H1 (cell line): ENCODE measurements at regions not wholly inside any gene's neighbourhood (a gene's known extent, or its start where the extent isn't known, plus 50 kb on each side); places are given as distances from the start of the nearest gene placed in this dataset.

ENCODE experiments used
- CTCF ChIA-PET: fragments of 300-600 bp; sonication (Branson Sonifier 250); formaldehyde crosslinking; loops from one replicate; lab custom pipeline; 2021; ENCODE audit not compliant: partially characterized antibody; lab: Charles Lee
- POLR2A ChIA-PET: fragments of 300-600 bp; sonication (Branson Sonifier 250); formaldehyde crosslinking; loops from one replicate; lab custom pipeline; 2021; ENCODE audit warnings: inconsistent platforms; ENCODE audit not compliant: partially characterized antibody; lab: Charles Lee
- DNase-seq, 2 experiments: peaks; one replicate each; pipeline versions ENCODE4 v3.0.0 to v3.0.0-alpha.2; 2010 to 2022; ENCODE audit warnings: low spot score in 2 of 2, low read depth in 1 of 2, mixed read lengths in 1 of 2
- FAIRE-seq: peaks from 2 replicates; lab custom pipeline; 2011; peaks lifted over from hg19 to GRCh38; lab: Jason Lieb, UNC
- H2AFZ ChIP-seq: 2 replicates; pipeline ENCODE4 v1.8.1; 2012; ENCODE audit warnings: low read length, inconsistent platforms
- H2AK5ac ChIP-seq: 2 replicates; pipeline ENCODE4 v1.6.1; 2013; ENCODE audit warnings: low read depth, low read length
- H2BK120ac ChIP-seq: replicated peaks from 2 replicates; pipeline ENCODE3; 2013; ENCODE audit warnings: low read depth, low read length, inconsistent platforms
- H2BK12ac ChIP-seq: 2 replicates; pipeline ENCODE4 v1.6.1; 2013; ENCODE audit warnings: low read depth, low read length
- H2BK15ac ChIP-seq: 2 replicates; pipeline ENCODE4 v1.6.1; 2013; ENCODE audit warnings: low read length
- H2BK20ac ChIP-seq: 2 replicates; pipeline ENCODE4 v1.6.1; 2013; ENCODE audit warnings: low read length
- H2BK5ac ChIP-seq: 2 replicates; pipeline ENCODE4 v1.6.1; 2013; ENCODE audit warnings: low read depth, low read length
- H3K14ac ChIP-seq: 2 replicates; pipeline ENCODE4 v1.6.1; 2013; ENCODE audit warnings: inconsistent platforms; ENCODE audit not compliant: insufficient read length
- H3K18ac ChIP-seq: 2 replicates; pipeline ENCODE4 v1.6.1; 2013; ENCODE audit warnings: low read length; ENCODE audit errors: extremely low read depth
- H3K23ac ChIP-seq: 2 replicates; pipeline ENCODE4 v1.6.1; 2013; ENCODE audit warnings: inconsistent platforms; ENCODE audit not compliant: insufficient read length
- H3K23me2 ChIP-seq: 2 replicates; pipeline ENCODE4 v1.6.1; 2013; ENCODE audit warnings: low read depth, low read length
- H3K27ac ChIP-seq: 2 replicates; pipeline ENCODE4 v1.6.1; 2011; ENCODE audit warnings: low read depth, low read length, inconsistent platforms
- H3K27me3 ChIP-seq, 4 experiments: replicated peaks in 1 of 4; 1 replicate in 1 of 4; 2 replicates in 3 of 4; pipeline versions ENCODE4 v1.6.1 to v1.8.1; 2011 to 2013; ENCODE audit warnings: low read length in 3 of 4, mild to moderate bottlenecking in 3 of 4, inconsistent platforms in 2 of 4, mixed read lengths in 2 of 4, moderate library complexity in 1 of 4; ENCODE audit not compliant: control insufficient read depth in 3 of 4, insufficient read depth in 3 of 4; ENCODE audit errors: extremely low read depth in 1 of 4
- H3K36me3 ChIP-seq, 4 experiments: 2 replicates each; pipeline versions ENCODE4 v1.6.1 to v1.8.1; 2011 to 2013; ENCODE audit warnings: mild to moderate bottlenecking in 4 of 4, low read length in 3 of 4, moderate library complexity in 2 of 4, control low read depth in 1 of 4, inconsistent platforms in 1 of 4; ENCODE audit not compliant: insufficient read depth in 4 of 4, control insufficient read depth in 2 of 4
- H3K4ac ChIP-seq: replicated peaks from 2 replicates; pipeline ENCODE3; 2013; ENCODE audit warnings: low read length, low read depth, mixed read lengths, inconsistent platforms; ENCODE audit not compliant: insufficient read length
- H3K4me1 ChIP-seq, 4 experiments: replicated peaks in 1 of 4; 1 replicate in 1 of 4; 2 replicates in 3 of 4; pipeline versions ENCODE4 v1.6.1 to v1.8.1; 2011 to 2013; ENCODE audit warnings: low read length in 3 of 4, inconsistent platforms in 2 of 4, mixed read lengths in 1 of 4; ENCODE audit not compliant: insufficient read depth in 4 of 4, control insufficient read depth in 3 of 4
- H3K4me2 ChIP-seq, 2 experiments: 2 replicates each; pipeline versions ENCODE4 v1.6.1 to v1.8.1; 2011 to 2013; ENCODE audit warnings: low read depth in 2 of 2, low read length in 2 of 2, control low read depth in 1 of 2, inconsistent platforms in 1 of 2, mild to moderate bottlenecking in 1 of 2; ENCODE audit not compliant: insufficient read depth in 1 of 2
- H3K4me3 ChIP-seq, 4 experiments: fragments of 200-600, 300-600 bp in 1 of 4; sonication (generic), shearing (Covaris generic), sonication (Bioruptor Twin) in 1 of 4; 2 replicates each; pipeline versions ENCODE4 v1.5.1 to v1.8.1; 2011 to 2016; ENCODE audit warnings: low read length in 4 of 4, low read depth in 3 of 4, control low read depth in 2 of 4, inconsistent platforms in 2 of 4, mild to moderate bottlenecking in 2 of 4, mixed read lengths in 1 of 4, moderate library complexity in 1 of 4; ENCODE audit not compliant: insufficient read depth in 2 of 4; ENCODE audit errors: extremely low read depth in 1 of 4
- H3K56ac ChIP-seq: replicated peaks from 2 replicates; pipeline ENCODE3; 2013; ENCODE audit warnings: low read depth, mild to moderate bottlenecking, mixed read lengths, low read length, inconsistent platforms; ENCODE audit not compliant: insufficient read length
- H3K79me1 ChIP-seq: 2 replicates; pipeline ENCODE4 v1.6.1; 2013; ENCODE audit warnings: low read depth, low read length, control low read depth
- H3K79me2 ChIP-seq, 2 experiments: 2 replicates each; pipeline versions ENCODE4 v1.6.1 to v1.8.1; 2012 to 2013; ENCODE audit warnings: low read length in 2 of 2, mild to moderate bottlenecking in 2 of 2, inconsistent platforms in 1 of 2; ENCODE audit not compliant: insufficient read depth in 2 of 2, control insufficient read depth in 1 of 2
- H3K9ac ChIP-seq, 4 experiments: replicated peaks in 1 of 4; 1 replicate in 1 of 4; 2 replicates in 3 of 4; pipeline versions ENCODE4 v1.6.1 to v1.8.1; 2011 to 2013; ENCODE audit warnings: low read depth in 3 of 4, low read length in 3 of 4, control low read depth in 2 of 4, mild to moderate bottlenecking in 2 of 4, moderate library complexity in 2 of 4, inconsistent platforms in 1 of 4; ENCODE audit errors: extremely low read depth in 1 of 4
- H3K9me3 ChIP-seq, 2 experiments: 2 replicates each; pipeline versions ENCODE4 v1.6.1 to v1.8.1; 2012 to 2013; ENCODE audit warnings: mild to moderate bottlenecking in 2 of 2, moderate library complexity in 2 of 2, control low read depth in 1 of 2, inconsistent platforms in 1 of 2, low read depth in 1 of 2, low read length in 1 of 2, mixed read lengths in 1 of 2; ENCODE audit not compliant: insufficient read depth in 2 of 2
- H4K20me1 ChIP-seq, 2 experiments: replicated peaks in 1 of 2; 2 replicates each; pipeline versions ENCODE3 to v1.8.1; 2011 to 2013; ENCODE audit warnings: inconsistent platforms in 2 of 2, low read length in 2 of 2, mild to moderate bottlenecking in 1 of 2; ENCODE audit not compliant: insufficient read depth in 2 of 2, control insufficient read depth in 1 of 2
- H4K5ac ChIP-seq: 2 replicates; pipeline ENCODE4 v1.6.1; 2013; ENCODE audit warnings: low read length, low read depth, mixed read lengths, inconsistent platforms; ENCODE audit not compliant: insufficient read length
- H4K8ac ChIP-seq: 2 replicates; pipeline ENCODE4 v1.8.0; 2013; ENCODE audit warnings: mild to moderate bottlenecking, moderate library complexity, low read length, inconsistent platforms; ENCODE audit not compliant: insufficient read depth; ENCODE audit errors: extremely low read depth
- H4K91ac ChIP-seq: replicated peaks from 2 replicates; pipeline ENCODE3; 2013; ENCODE audit warnings: low read length, mixed read lengths, inconsistent platforms; ENCODE audit not compliant: insufficient read length
- CBX5 ChIP-seq: fragments of 300-800, 300-1000 bp; sonication (generic); IDR thresholded peaks from 2 replicates; pipeline ENCODE4 v1.7.1; 2016; ENCODE audit warnings: antibody characterized with exemption, low read length, low read depth
- CTBP2 ChIP-seq: IDR thresholded peaks from 2 replicates; pipeline ENCODE4 v1.7.0; 2011; ENCODE audit warnings: borderline replicate concordance, mild to moderate bottlenecking, moderate library complexity, mixed read lengths, low read length; ENCODE audit not compliant: insufficient read depth, insufficient read length
- KDM1A ChIP-seq: fragments of 200-600, 300-600 bp; sonication (generic); IDR thresholded peaks from 2 replicates; pipeline ENCODE4 v1.7.1; 2016; ENCODE audit warnings: mild to moderate bottlenecking, low read length, borderline replicate concordance
- KDM4A ChIP-seq: IDR thresholded peaks from one replicate; pipeline ENCODE4 v1.7.1; 2012; ENCODE audit warnings: low read depth, mild to moderate bottlenecking, moderate library complexity, low read length, inconsistent platforms; ENCODE audit not compliant: severe bottlenecking
- KDM5A ChIP-seq: fragments of 200-600 bp; IDR thresholded peaks from 2 replicates; pipeline ENCODE4 v1.7.1; 2012; ENCODE audit warnings: mild to moderate bottlenecking, low read length, inconsistent platforms, mixed read lengths
- NANOG ChIP-seq: IDR thresholded peaks from 2 replicates; pipeline ENCODE4 v1.6.1; 2011; ENCODE audit warnings: low read length, low read depth, mild to moderate bottlenecking, inconsistent platforms; ENCODE audit not compliant: insufficient read depth, poor library complexity, severe bottlenecking
- RAD21 ChIP-seq, 2 experiments: IDR thresholded peaks in 1 of 2; conservative IDR thresholded peaks in 1 of 2; 2 replicates each; pipeline ENCODE4 v1.6.1; 2011; ENCODE audit warnings: low read depth in 2 of 2, low read length in 2 of 2, improper control_type of control experiment in 1 of 2, inconsistent platforms in 1 of 2, mild to moderate bottlenecking in 1 of 2, moderate library complexity in 1 of 2
- SAP30 ChIP-seq: fragments of 300-600 bp; sonication (generic); IDR thresholded peaks from 2 replicates; pipeline ENCODE4 v1.7.1; 2012; ENCODE audit warnings: low read length, moderate library complexity, mild to moderate bottlenecking, inconsistent platforms; ENCODE audit not compliant: insufficient read depth, insufficient replicate concordance
- SIX5 ChIP-seq: IDR thresholded peaks from 2 replicates; pipeline ENCODE4 v1.6.1; 2011; ENCODE audit warnings: mild to moderate bottlenecking, low read depth, low read length
- SRF ChIP-seq: IDR thresholded peaks from 2 replicates; pipeline ENCODE4 v1.6.1; 2011; ENCODE audit warnings: mild to moderate bottlenecking, low read depth, low read length, moderate library complexity
- SUZ12 ChIP-seq: fragments of 200-600 bp; sonication (generic); IDR thresholded peaks from 2 replicates; pipeline ENCODE4 v1.6.1; 2012; ENCODE audit warnings: mild to moderate bottlenecking, inconsistent platforms, low read length, moderate library complexity, mixed read lengths
- TAF1 ChIP-seq: IDR thresholded peaks from 2 replicates; pipeline ENCODE4 v1.6.1; 2011; ENCODE audit warnings: mild to moderate bottlenecking, low read depth, low read length
- YY1 ChIP-seq: IDR thresholded peaks from 2 replicates; pipeline ENCODE4 v1.6.1; 2011; ENCODE audit warnings: low read depth, mild to moderate bottlenecking, low read length
- TF ChIP-seq, protein P1 (sequence below): IDR thresholded peaks from 2 replicates; pipeline ENCODE4 v1.6.1; 2012; ENCODE audit warnings: inconsistent platforms

DNA sequence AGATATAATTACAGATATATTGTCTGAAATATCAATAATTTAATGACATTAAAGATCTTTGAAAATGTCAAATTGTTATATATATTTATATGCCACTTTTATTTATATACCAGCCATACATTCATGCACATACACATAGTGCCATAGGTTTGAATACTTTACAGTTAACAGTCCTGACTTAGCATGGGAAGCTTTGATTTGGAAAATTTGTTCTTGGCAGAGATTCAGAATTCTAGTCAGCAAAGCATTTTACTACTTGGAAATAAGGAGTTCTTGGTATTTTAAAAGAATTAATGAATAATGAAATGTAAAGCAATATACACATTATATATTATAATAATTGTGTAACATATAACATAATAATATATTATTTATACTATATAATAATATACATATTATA is 277.0 kb upstream of the PCDH20 start:
- FAIRE-seq, result no peak
- Histone ChIP-seq H3K4me3 (no peak overlapping the region), H3K9ac (no peak overlapping the region), H4K20me1 (no peaks in the 10 kb centered on the region), H3K4me1 (no peaks in the 10 kb centered on the region), H4K5ac (no peak overlapping the region), H3K4ac (no peak overlapping the region), H3K9me3 (no peaks in the 10 kb centered on the region), H3K18ac (no peak overlapping the region), H2AFZ (no peak overlapping the region), H2BK120ac (no peak overlapping the region), H3K27ac (no peak overlapping the region), H2AK5ac (no peak overlapping the region), H3K14ac (no peak overlapping the region), H3K36me3 (no peaks in the 10 kb centered on the region), H2BK5ac (no peak overlapping the region), H3K56ac (no peak overlapping the region), H3K23me2 (no peaks in the 10 kb centered on the region), H4K8ac (no peak overlapping the region), H3K4me2 (no peak overlapping the region), H3K79me1 (no peaks in the 10 kb centered on the region), H3K23ac (no peak overlapping the region), H3K79me2 (no peaks in the 10 kb centered on the region), H3K27me3 (no peaks in the 10 kb centered on the region), H2BK12ac (no peak overlapping the region), H2BK15ac (no peak overlapping the region), H2BK20ac (no peak overlapping the region), H4K91ac (no peak overlapping the region)
- no peak for DNase-seq
- POLR2A ChIA-PET, result no interaction called here
- CTCF ChIA-PET, result no interaction called here
- no peak for TF ChIP-seq KDM1A
- no peak for TF ChIP-seq CTBP2
- no peak for TF ChIP-seq SUZ12
- TF ChIP-seq TAF1, result no peak
- TF ChIP-seq NANOG, result no peak
- no peak for TF ChIP-seq SRF
- TF ChIP-seq, protein P1, sequence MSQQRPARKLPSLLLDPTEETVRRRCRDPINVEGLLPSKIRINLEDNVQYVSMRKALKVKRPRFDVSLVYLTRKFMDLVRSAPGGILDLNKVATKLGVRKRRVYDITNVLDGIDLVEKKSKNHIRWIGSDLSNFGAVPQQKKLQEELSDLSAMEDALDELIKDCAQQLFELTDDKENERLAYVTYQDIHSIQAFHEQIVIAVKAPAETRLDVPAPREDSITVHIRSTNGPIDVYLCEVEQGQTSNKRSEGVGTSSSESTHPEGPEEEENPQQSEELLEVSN, result no peak
- TF ChIP-seq SIX5, result no peak
- no peak for TF ChIP-seq YY1
- TF ChIP-seq KDM4A, result no peak
- no peak for TF ChIP-seq CBX5
- no peak for TF ChIP-seq SAP30
- TF ChIP-seq KDM5A, result no peak
- TF ChIP-seq RAD21 (IDR thresholded peaks at IDR 0.05 in 1 of 2, conservative IDR thresholded peaks at IDR 0.05 in 1 of 2; ENCODE audit: low read depth in 2 of 2, low read length in 2 of 2), result no peak
